GM19324 (cell line): ENCODE measurements at regions not wholly inside any gene's neighbourhood (a gene's known extent, or its start where the extent isn't known, plus 50 kb on each side); places are given as distances from the start of the nearest gene placed in this dataset.
A peak's percentile ranks its signal among the peaks of the same experiment; 100 is the strongest.
"Not testable (repeated sequence)": the region's sequence is repeated elsewhere in the genome, so short reads cannot be mapped to it uniquely, and the experiment has no call there.

Experiments used
- ATAC-seq: cut with Tn5 transposase; IDR thresholded peaks from one replicate; pipeline ENCODE4 v1.9.1; 2021; ENCODE audit warnings: mild to moderate bottlenecking, moderate library complexity; ENCODE audit not compliant: unreplicated experiment, low FRiP score

DNA sequence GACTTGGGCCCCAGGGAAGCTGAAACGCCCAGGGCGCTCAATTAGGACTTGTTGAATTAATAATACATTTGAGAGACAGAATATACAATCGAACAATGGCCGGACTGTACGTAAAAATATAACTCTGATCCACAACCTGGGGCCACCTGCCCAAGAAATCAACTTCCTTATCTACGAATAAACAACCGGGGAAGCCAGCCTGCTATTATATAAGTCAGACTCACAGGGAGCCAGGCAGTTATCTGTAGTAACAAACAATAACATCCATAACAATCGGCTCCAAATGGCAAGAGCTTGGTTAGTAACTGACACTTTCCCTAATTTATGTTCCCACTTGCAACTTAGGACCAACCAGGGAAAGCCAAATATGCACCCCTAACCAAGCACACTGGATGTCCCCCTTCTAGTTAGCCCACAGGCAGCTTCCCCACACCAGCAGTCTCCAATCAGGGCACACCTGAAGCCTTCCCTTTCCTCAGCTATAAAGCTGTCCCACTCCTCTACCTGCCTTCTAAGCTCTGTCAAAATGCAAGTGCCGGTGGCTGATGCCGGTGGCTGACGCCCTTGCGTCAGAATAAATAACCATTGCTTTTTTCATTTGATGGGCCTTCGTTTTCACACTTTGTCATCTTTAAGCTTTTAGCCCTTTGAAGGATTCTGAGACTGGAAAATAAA is 135.2 kb downstream of the FAM72B start:
- not testable (repeated sequence) for ATAC-seq

DNA sequence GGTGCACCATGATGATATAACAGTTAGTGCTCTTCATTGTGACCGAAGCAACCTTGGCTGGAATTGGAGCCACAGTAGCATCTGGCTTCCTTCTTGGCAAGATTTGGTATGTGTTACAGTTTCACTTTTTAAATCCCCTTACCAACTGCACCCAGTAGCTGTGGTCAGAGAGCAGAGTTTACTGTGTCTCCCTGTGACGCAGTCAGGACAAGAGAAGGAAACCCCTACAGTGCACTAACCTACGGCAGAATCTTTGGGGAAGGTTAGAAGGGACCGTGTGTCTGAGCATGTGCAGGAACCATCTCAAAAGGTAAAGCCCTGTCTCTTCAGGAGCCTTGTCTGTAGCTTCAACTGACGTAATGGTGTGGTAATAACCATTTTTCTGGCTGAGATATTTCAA is 134.0 kb downstream of the FAM72B start:
- not testable (repeated sequence) for ATAC-seq

DNA sequence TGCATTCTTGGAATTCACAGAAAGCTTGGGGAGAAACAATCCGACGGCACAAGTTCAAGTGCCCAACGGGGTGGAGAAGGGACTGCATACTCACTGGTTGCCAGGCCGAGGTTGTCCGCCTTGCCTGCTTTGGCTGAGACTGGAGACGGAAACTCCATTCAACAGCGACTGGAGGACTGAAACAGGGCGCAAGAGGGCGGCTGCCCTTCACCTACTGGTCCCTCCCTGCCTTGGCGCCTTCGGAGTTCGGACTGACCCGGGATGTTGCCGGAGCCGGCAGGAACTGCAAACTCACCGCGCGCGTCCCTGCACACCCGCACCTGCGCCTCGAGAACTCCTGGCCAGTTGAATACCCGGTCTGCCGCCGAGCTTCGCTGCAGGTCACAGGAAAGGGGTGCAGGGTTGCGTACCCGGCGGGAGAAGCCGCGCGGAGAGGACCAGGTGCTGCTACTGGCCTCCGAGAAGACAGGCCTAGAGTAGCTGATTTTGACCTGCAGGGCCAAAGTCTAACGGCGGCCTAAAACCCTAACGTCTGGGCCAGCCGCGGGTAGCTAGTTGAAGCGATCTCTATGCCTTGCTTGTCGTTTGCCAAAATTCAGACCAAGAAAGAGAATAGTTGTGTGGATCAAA is 132.9 kb downstream of the FAM72B start:
- ATAC-seq, result not testable (repeated sequence)

DNA sequence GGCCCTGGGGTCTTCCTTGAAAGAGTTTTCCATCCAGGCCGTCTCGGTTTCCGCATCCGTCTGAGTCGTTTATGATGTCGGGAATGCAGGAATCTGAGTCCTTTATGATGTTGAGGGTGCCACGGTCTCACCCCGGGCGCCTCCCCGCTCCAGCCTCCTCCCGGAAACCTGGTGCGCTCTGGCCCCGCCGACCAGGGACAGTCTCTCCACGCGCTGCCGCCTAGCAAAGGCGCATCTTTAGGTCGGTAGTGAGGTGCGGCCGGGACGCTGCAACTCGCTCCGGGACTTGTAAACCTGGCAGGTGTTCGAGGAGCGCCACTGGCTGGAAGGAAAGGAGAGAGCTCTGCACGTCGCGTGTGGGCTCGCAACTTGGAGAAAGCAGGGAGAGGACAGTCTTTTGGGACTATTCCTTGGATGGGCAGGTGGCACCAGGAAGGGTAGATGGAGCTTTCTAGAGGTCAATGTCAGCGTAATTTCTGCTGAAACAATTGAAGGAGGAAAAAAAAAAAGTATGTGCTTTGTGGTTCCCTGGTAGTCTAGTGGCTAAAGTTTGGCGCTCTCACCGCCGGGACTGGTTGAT is 132.0 kb downstream of the FAM72B start:
- ATAC-seq, result not testable (repeated sequence)

DNA sequence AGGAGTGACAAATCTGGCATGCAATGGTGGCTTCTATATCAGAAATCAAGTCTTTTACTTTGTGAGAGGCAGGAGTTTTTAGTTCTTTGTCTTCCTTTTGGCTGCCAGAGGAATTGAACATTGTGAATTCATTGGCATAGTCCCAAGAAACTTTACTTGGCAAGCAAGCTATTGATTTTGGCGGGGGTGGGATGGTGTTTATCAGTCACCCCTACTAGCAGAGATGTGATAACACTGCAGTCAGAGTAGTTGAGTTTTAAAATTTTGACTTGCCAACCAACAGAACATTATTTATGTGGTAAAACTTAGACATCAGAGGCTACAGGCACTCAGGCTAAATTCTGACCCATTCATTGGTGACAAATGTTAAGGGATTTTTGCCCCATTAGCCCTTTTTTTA is 129.2 kb downstream of the FAM72B start:
- ATAC-seq, result not testable (repeated sequence)

DNA sequence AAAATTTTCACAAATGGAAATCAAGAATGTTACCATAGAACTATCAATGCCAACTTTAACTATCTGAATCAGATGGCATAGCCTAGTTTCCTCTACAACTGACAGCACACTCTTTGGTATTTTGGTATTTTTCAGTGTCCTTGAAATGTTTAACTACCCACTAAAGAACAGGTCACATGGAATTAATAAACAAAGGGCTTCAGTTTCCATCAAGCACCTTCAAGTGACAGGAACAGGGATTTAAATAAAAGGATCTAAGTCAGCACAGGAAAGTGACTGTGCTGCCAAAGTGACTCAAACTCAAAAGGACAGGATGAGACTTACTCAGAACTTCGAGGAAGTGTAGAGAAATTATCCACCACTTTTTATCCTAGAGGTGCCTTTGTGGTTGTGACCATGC is 117.2 kb downstream of the FAM72B start:
- ATAC-seq, result not testable (repeated sequence)

DNA sequence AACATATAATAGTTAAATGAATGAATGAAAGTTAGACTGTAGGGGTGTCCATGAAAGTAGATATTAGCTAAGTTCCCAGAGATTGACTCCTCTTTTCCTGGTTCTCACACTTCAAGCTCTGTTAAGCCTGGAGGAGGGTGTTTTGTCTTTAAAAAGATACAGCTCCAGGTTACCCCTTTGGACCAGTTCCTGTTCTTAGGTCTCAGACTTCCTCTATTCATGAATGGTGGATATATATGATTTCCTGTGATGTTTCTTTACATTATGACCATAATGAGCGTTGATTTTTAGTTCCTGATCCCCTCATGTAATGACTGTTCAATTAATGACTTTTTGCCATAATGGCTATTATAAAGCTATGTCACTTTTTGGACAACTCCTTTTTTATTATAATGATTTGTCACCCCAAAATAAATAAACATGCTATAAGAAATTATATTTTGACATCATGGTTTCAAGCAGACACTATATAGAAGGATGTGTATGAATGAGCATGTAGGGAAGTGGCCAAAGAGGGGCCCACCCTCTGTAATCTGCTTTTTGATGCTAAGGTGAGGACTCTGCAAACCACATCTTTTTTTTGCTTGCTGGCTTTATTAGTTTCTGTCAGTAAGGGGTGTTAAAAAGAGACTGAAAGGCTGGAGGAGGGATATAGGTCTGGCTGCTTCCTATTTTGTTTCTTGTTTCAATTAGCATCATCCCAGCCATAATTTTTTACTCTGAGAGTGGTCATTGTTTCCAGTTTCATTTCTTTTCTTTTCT is 115.2 kb downstream of the FAM72B start:
- not testable (repeated sequence) for ATAC-seq

DNA sequence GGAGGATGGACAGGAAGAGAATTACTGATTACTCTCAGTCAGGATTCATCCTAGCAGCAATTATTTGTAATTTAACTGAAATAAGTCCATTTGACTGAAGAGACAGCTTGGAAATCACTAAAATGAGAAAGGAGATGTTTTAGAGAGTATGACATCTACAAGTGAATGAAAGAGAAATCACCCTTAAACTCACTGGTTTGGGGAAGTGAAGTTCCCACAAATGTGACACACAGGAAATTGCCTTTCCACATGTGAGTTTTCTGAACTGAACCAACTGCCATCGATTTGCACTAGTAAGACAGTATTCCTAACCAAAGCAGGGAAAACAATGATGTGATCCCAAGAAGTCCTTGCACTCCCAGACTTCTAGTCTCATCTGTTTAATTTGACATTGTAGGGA is 110.3 kb downstream of the FAM72B start:
- not testable (repeated sequence) for ATAC-seq

DNA sequence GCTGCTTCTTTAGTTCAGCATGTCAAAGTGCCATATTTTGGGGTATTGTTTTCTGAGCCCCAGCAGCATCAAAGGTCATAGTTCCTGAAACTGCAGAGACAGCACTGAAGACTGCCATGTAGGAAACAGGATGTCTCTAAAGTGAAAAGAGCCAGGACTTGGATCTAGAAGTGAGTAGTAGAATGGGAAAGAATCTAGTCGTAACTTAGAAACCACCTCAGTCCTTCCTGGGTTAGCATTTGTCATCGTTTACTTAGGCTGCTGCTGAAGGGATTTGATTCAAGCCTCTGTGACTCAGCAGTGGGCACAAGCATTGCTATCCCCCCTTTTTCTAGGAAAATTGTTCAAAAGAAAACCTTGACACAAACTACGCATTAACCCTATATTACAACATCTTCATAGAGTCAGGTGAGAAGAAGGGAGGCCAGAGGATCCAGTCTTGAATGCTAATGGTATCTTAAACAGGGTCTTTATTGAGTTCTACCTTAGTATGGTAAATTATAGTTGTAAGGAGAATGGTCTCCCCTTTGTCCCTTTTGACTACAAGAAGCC is 108.8 kb downstream of the FAM72B start:
- not testable (repeated sequence) for ATAC-seq

DNA sequence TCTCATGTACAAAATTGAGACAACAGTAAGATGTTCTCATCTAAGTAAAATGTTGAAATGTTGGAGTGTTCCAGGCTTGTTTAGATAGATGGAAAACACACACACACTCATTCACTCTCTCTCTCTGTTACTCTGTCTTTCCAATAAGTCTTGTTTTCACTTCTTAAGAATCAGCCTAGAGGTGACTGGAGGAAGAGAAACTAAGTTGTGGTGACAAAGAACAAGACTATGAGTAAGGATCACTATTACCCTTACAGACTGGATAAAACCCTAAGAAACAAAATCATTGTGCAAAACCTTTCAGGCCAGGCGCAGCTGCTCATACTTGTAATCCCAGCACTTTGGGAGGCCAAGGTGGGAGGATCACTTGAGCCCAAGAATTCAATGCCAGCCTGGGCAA is 107.5 kb downstream of the FAM72B start:
- peak; percentile 77 for ATAC-seq

DNA sequence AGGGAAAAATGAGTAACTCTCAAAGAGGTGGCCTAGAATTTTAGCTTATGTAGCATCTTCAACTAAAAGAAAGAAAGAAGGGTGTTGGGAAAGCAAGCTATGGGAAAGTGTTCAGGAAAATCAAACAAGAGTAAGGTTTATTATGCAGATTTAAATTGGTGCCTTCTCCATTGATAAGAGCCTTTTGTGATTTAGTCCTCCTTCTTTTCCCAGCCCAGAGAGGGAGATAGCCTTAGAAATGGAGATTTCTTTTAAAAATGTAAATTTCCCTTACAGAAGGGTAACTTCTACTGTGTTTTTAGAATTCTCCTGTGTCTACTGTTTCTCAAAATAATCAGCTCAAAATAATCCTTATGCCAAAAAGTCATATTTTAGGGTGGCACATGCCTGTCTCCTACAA is 104.5 kb downstream of the FAM72B start:
- not testable (repeated sequence) for ATAC-seq

DNA sequence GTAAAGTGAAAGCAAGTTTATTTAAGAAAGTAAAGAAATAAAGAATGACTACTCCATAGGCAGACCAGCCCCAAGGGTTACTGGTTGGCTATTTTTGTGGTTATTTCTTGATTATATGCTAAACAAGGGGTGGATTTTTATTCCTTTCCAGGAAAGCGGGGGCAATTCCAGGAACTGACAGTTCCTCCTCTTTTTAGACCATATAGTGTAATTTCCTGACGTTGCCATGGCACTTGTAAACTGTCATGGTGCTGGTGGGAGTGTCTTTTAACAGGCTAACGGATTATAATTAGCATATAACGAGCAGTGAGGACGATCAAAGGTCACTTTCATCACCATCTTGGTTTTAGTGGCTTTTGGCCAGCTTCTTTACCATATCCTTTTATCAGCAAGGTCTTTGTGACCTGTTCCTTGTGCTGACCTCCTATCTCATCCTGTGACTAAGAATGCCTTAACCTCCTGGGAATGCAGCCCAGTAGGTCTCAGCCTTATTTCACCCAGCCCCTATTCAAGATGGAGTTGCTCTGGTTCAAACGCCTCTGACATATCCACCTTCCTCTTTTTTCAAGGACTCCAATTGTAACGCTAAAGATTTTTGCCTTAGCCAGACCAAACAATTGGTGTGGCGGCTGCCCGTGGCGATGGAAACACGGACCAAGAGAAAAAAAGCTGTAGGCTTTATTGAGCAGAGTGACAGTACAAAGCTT is 103.8 kb downstream of the FAM72B start:
- not testable (repeated sequence) for ATAC-seq

DNA sequence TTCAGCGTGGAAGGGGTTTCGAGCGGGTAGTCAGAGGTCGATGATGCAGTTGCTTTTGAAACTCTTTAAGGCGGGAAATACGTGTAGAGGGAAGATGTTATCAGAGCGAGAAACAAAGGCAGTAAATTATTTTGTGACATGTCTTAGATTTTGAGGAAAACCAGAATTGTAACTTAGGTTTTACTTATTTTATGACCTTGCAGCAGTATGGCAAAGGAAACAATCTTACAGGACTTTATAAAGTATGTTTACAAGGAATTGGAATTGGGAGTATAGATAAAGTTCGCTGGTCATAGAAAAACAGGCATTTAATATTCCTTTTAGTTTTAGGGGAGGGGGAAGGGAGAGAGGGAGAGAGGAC is 103.3 kb downstream of the FAM72B start:
- not testable (repeated sequence) for ATAC-seq

DNA sequence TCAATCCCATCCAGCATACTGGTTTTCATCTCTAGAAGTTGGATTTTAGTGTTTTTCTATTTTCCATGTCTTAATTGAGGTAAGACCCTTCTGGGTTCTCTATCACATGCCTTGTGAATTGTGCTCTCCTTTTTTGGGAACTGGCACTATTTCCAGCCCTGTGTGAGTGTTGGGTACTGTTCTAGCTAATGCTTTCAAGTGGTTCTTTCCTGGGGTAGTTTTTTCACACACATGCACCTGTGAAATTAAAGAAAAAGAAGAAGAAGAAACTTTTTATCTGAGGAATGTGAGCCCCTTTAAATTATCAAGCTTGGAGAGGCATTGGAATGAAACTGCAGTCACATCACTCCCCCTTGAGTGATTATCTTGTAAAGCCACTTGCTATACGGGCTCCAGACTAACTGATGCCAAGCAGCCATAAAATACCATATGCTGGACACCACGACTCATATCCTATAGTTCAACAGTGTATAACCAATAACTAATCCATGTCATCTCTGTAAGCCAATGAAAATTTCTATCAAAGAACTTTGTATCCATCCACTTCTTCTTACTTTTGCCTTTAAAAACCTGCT is 102.4 kb downstream of the FAM72B start:
- not testable (repeated sequence) for ATAC-seq

DNA sequence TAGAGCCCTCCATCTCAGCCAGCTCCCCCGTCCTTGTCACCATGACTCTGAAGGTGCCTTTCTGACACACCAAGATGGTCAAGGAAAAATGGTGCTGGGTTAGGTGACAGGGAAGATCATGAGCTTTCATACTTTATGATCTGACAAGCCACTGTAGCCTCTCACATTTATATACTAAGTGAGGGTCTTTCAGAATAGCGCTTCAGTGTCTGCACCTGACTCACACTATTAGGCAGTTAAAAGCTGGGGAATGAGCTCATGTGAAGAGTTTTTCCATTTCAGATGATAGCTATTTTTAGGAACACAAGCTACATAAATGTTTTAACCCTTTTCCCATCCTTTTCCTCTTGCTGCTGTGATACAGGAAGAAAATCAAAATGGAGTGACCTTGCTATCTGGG is 101.1 kb downstream of the FAM72B start:
- not testable (repeated sequence) for ATAC-seq

DNA sequence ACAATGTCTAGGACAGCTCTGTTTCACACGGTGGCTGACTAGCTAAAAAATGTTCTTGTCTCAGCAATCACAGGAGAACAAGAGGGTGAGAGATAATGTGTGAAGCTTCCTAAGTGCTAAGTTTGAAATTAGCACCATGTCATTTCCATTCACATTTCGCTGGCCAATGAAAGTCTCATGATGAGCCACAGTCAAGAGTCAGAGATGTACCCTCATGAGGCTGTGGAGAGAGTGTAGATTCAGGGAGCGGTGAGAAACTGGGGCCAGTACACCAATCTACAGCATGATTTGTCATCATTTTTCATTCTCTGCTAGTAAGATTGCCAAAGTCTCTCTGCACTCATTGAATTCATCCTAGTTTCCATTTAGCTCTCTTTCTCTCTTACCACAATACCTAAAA is 97.9 kb downstream of the FAM72B start:
- ATAC-seq, result not testable (repeated sequence)

DNA sequence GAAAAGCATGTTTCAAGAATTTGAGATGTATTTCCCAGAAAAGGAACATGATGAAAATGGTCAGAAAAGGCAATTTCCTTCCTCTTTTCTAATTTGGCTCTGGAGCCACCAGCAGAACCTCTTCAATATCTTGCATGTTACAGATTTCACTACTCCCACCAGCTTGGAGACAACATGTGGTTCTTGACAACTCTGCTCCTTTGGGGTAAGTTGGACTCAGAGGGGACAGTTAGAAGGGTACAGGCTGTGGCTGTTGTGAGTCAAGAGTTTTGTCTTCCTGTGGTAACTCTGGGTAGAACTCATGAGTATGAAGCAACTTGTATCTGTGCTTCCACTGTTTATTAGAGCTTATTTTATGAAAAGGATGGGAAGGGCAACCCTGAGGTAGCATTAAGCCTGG is 96.9 kb downstream of the FAM72B start:
- not testable (repeated sequence) for ATAC-seq

DNA sequence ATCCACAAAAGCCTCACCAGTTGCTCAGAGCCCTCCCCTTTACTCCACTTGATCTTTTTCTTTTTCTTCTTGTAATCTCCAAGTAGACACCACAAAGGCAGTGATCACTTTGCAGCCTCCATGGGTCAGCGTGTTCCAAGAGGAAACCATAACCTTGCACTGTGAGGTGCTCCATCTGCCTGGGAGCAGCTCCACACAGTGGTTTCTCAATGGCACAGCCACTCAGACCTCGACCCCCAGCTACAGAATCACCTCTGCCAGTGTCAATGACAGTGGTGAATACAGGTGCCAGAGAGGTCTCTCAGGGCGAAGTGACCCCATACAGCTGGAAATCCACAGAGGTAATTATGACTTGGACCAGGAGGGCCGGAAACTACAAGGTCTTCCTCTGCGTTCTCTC is 95.6 kb downstream of the FAM72B start:
- not testable (repeated sequence) for ATAC-seq

DNA sequence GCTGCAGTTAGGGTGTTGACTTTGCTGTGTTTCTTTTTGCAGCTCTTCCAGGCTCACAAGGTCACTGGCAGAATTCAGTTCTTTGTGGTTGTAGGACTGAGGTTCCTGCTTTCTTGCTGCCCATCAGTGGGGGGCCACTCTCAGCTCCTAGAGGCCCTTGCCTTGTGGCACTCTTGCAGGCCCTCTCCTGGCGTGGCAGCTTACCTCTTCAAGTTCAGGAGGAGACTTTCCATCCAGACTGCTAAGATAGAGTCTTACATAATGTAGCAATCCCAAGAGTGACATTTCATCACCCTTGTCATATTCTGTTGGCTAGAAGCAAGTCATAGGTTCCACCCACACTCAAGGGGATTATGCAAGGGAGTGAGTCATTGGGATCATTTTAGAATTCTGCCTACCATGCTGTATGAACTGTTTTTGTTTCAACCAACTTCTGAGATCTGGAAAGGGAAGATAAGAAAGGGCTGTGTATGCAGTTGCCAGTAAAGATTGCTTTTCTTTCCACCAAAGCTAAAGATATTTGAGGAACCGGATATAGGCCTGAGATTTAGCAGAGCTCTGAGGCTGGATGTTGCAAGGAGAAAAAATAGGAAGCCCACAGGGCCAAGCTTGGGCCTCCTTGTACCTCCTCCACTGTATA is 91.7 kb downstream of the FAM72B start:
- not testable (repeated sequence) for ATAC-seq
